HG02678 (cell line): ENCODE measurements at regions not wholly inside any gene's neighbourhood (a gene's known extent, or its start where the extent isn't known, plus 50 kb on each side); places are given as distances from the start of the nearest gene placed in this dataset.

Experiments
- ATAC-seq: cut with Tn5 transposase; IDR thresholded peaks from one replicate; pipeline ENCODE4 v1.9.1; 2021; ENCODE audit warnings: mild to moderate bottlenecking, moderate library complexity; ENCODE audit not compliant: unreplicated experiment

GRCh38 chr14:101221549-101222160, 318.1 kb upstream of the RTL1 start:
- ATAC-seq: no peak

- no peak for ATAC-seq
These were observed 319.0 kb upstream of the RTL1 start for GRCh38 chr14:101222362-101223070.

GRCh38 chr14:101223127-101223526, 319.6 kb upstream of the RTL1 start:
- no peak for ATAC-seq

- ATAC-seq: no peak
These were observed 320.1 kb upstream of the RTL1 start for GRCh38 chr14:101223561-101224162.

GRCh38 chr14:101224356-101225156, 321.0 kb upstream of the RTL1 start:
- no peak for ATAC-seq

GRCh38 chr14:101225157-101226152, 321.9 kb upstream of the RTL1 start:
- ATAC-seq: no peak

- no peak for ATAC-seq
These were observed 322.7 kb upstream of the RTL1 start for GRCh38 chr14:101226265-101226602.

- ATAC-seq: no peak
These were observed 323.3 kb upstream of the RTL1 start for GRCh38 chr14:101226603-101227425.

GRCh38 chr14:101227611-101228594, 324.4 kb upstream of the RTL1 start:
- ATAC-seq: no peak

GRCh38 chr14:101228949-101229541, 325.5 kb upstream of the RTL1 start:
- ATAC-seq: no peak

- ATAC-seq: no peak
These were observed 326.1 kb upstream of the RTL1 start for GRCh38 chr14:101229666-101230065.

- no peak for ATAC-seq
These were observed 326.8 kb upstream of the RTL1 start for GRCh38 chr14:101230161-101230850.

GRCh38 chr14:101230851-101231550, 327.5 kb upstream of the RTL1 start:
- no peak for ATAC-seq

- ATAC-seq: no peak
These were observed 328.3 kb upstream of the RTL1 start for GRCh38 chr14:101231828-101232227.

- no peak for ATAC-seq
These were observed 328.8 kb upstream of the DIO3 start for GRCh38 chr14:101232340-101233020.

GRCh38 chr14:101233021-101233366, 328.3 kb upstream of the DIO3 start:
- ATAC-seq: no peak
